Panc1 (cell line): ENCODE measurements at regions not wholly inside any gene's neighbourhood (a gene's known extent, or its start where the extent isn't known, plus 50 kb on each side); places are given as distances from the start of the nearest gene placed in this dataset.

ENCODE experiments used
- ATAC-seq: fragments of 200-7000 bp; cut with Tn5 transposase; 2 replicates; pipeline ENCODE4 v1.9.1; 2020; ENCODE audit warnings: mild to moderate bottlenecking, moderate library complexity
- BruUV-seq: library from RNA; stranded (reverse); fragments of 400-500 nt; replicated peaks from 2 replicates; lab custom pipeline; 2021; lab: Mats Ljungman, UMichigan
- CTCF ChIA-PET: fragments of 300-600 bp; sonication (Branson Sonifier 250); formaldehyde crosslinking; loops from one replicate; lab custom pipeline; 2022; ENCODE audit warnings: antibody characterized with exemption; lab: Charles Lee
- POLR2A ChIA-PET: fragments of 300-600 bp; sonication (Branson Sonifier 250); formaldehyde crosslinking; loops from one replicate; lab custom pipeline; 2022; ENCODE audit warnings: antibody characterized with exemption; lab: Charles Lee
- DNase-seq: peaks from one replicate; pipeline ENCODE4 v3.0.0-alpha.2; 2010; ENCODE audit warnings: low read depth, low spot score
- H3K27ac ChIP-seq: 2 replicates; pipeline ENCODE4 v1.5.1; 2011; ENCODE audit warnings: mild to moderate bottlenecking, low read length, inconsistent platforms
- H3K27me3 ChIP-seq: fragments of 200-500 bp; sonication (Bioruptor generic); 2 replicates; pipeline ENCODE4 v1.6.0; 2014; ENCODE audit warnings: low read length, inconsistent platforms; ENCODE audit not compliant: control insufficient read depth, insufficient read depth
- H3K36me3 ChIP-seq: fragments of 200-500 bp; sonication (Bioruptor generic); 2 replicates; pipeline ENCODE4 v1.5.1; 2014; ENCODE audit warnings: inconsistent platforms, mild to moderate bottlenecking, low read length, moderate library complexity; ENCODE audit not compliant: control insufficient read depth, insufficient read depth
- H3K4me1 ChIP-seq: 2 replicates; pipeline ENCODE4 v1.5.1; 2011; ENCODE audit warnings: inconsistent platforms, mild to moderate bottlenecking, low read length, moderate library complexity; ENCODE audit not compliant: control insufficient read depth, insufficient read depth
- H3K4me3 ChIP-seq, 2 experiments: 2 replicates each; pipeline ENCODE4 v1.5.1; 2011 to 2012; ENCODE audit warnings: low read depth in 2 of 2, low read length in 2 of 2, mild to moderate bottlenecking in 2 of 2, inconsistent platforms in 1 of 2, moderate library complexity in 1 of 2
- H3K9me3 ChIP-seq: fragments of 200-500 bp; sonication (Bioruptor generic); 2 replicates; pipeline ENCODE4 v1.5.1; 2014; ENCODE audit warnings: low read depth, mild to moderate bottlenecking, inconsistent platforms, low read length, moderate library complexity; ENCODE audit not compliant: control insufficient read depth, insufficient read depth
- CTCF ChIP-seq: fragments of 450-650 bp; IDR thresholded peaks from 2 replicates; pipeline ENCODE4 v1.5.1; 2017; ENCODE audit warnings: mild to moderate bottlenecking
- POLR2AphosphoS5 ChIP-seq: IDR thresholded peaks from 2 replicates; pipeline ENCODE4 v1.6.1; 2012; ENCODE audit warnings: mild to moderate bottlenecking, low read depth, low read length, moderate library complexity
- REST ChIP-seq, 2 experiments: IDR thresholded peaks; 2 replicates each; pipeline ENCODE4 v1.6.1; 2011 to 2012; ENCODE audit warnings: low read depth in 2 of 2, control low read depth in 1 of 2, low read length in 1 of 2, mild to moderate bottlenecking in 1 of 2, moderate library complexity in 1 of 2; ENCODE audit not compliant: insufficient read depth in 1 of 2
- SIN3A ChIP-seq: IDR thresholded peaks from 2 replicates; pipeline ENCODE4 v1.6.1; 2012; ENCODE audit warnings: low read depth, mild to moderate bottlenecking, low read length, moderate library complexity, borderline replicate concordance; ENCODE audit not compliant: insufficient read depth
- TCF7L2 ChIP-seq: IDR thresholded peaks from 2 replicates; pipeline ENCODE4 v1.6.1; 2011; ENCODE audit warnings: mild to moderate bottlenecking, low read depth, low read length, inconsistent platforms
- in situ Hi-C: cut with HindIII; loops from 2 replicates; pipeline ENCODE4 v1.10.0; 2016; ENCODE audit warnings: low sequenced_read_pairs, low pct_unique_long_range_greater_than_20kb
- intact Hi-C: fragments of 100-400 bp; cut with micrococcal nuclease; formaldehyde crosslinking; loops from one replicate; pipeline ENCODE4 v1.10.0; 2022; ENCODE audit not compliant: unreplicated experiment

GRCh38 chr9:18261181-18261580, 212.8 kb upstream of the ADAMTSL1 start:
- no peaks in the 10 kb centered on the region for H3K36me3 ChIP-seq
- BruUV-seq, result no TSS peak
- ATAC-seq (no peak), DNase-seq (no peak)
- in situ Hi-C loops (no loop called here), intact Hi-C loops (loop anchor here (10.0 kb wide), 1 partner anchor 764 kb away; no protein-coding TSS in a partner anchor)
- H3K4me1 ChIP-seq, result no peaks in the 10 kb centered on the region
- no peaks in the 10 kb centered on the region for H3K27me3 ChIP-seq
- TF ChIP-seq REST (IDR thresholded peaks at IDR 0.05; ENCODE audit: insufficient read depth in 1 of 2, low read depth in 2 of 2, low read length in 1 of 2), result no peak
- TF ChIP-seq TCF7L2, result no peak
- TF ChIP-seq SIN3A, result no peak
- TF ChIP-seq CTCF, result no peak
- no peak for TF ChIP-seq POLR2AphosphoS5
- ChIA-PET POLR2A (no interaction called here), CTCF (no interaction called here)
- H3K4me3 ChIP-seq, result no peak overlapping the region
- no peak overlapping the region for H3K27ac ChIP-seq
- no peaks in the 10 kb centered on the region for H3K9me3 ChIP-seq

GRCh38 chr9:18263377-18263776, 210.6 kb upstream of the ADAMTSL1 start:
- no TSS peak for BruUV-seq

More at GRCh38 chr9:18263377-18263776, 210.6 kb upstream of the ADAMTSL1 start:
- DNase-seq, result no peak
- POLR2A ChIA-PET, result no interaction called here
- in situ Hi-C loops, result no loop called here
- Histone ChIP-seq H3K27ac (no peak overlapping the region), H3K9me3 (no peaks in the 10 kb centered on the region), H3K27me3 (no peaks in the 10 kb centered on the region), H3K4me3 (no peak overlapping the region), H3K36me3 (no peaks in the 10 kb centered on the region), H3K4me1 (no peaks in the 10 kb centered on the region)
- no peak for ATAC-seq
- intact Hi-C loops, result loop anchor here (10.0 kb wide), 1 partner anchor 761 kb away; no protein-coding TSS in a partner anchor
- CTCF ChIA-PET, result no interaction called here
- TF ChIP-seq CTCF (no peak), SIN3A (no peak), POLR2AphosphoS5 (no peak), TCF7L2 (no peak), REST (IDR thresholded peaks at IDR 0.05; ENCODE audit: insufficient read depth in 1 of 2, low read depth in 2 of 2, low read length in 1 of 2) (no peak)
